HG03520 (cell line): ENCODE measurements at regions not wholly inside any gene's neighbourhood (a gene's known extent, or its start where the extent isn't known, plus 50 kb on each side); places are given as distances from the start of the nearest gene placed in this dataset.

Experiments used
- ATAC-seq: cut with Tn5 transposase; IDR thresholded peaks from one replicate; pipeline ENCODE4 v1.9.1; 2021; ENCODE audit warnings: mild to moderate bottlenecking, moderate library complexity; ENCODE audit not compliant: unreplicated experiment

GRCh38 chr3:17965331-17965730 lies 222.9 kb upstream of the TBC1D5 start:
- no peak for ATAC-seq

- no peak for ATAC-seq
Measured at GRCh38 chr3:17964108-17964507, 221.7 kb upstream of the TBC1D5 start.

DNA sequence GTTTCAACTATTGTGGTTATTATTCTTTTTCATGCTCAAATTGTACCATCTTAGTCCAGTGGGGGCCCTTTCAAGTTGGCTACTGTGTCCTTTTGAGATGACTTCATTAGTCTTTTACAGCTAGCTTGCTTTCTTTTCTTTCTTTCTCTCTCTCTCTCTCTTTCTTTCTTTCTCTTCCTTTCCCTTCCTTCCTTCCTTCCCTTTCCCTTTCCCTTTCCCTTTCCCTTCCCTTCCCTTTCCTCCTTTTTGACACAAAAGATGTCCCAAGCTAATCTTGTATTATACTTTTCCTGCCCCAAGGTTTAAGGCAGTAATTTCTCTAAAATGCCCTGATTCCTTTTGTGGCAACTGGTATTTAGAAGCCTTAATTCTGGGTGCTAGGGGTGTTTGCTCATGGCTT lies 213.0 kb upstream of the TBC1D5 start:
- ATAC-seq = no peak

- ATAC-seq = no peak
Measured at GRCh38 chr3:17954801-17955200, 212.4 kb upstream of the TBC1D5 start.

DNA sequence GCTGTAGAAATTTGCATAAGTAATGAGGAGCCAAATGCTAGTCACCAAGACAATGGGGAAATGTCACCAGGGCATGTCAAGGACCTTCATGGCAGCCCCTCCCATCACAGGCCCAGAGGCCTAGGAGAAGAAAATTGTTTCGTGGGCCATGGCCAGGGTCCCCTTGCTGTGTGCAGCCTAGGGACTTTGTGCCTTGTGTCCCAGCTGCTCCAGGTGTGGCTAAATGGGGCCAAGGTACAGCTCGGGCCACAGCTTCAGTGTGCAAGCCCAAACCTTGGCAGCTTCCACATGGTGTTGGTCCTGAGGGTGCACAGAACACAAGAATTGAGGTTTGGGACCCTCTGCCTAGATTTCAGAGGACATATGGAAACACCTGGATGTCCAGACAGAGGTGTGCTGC lies 208.8 kb upstream of the TBC1D5 start:
- ATAC-seq = no peak

DNA sequence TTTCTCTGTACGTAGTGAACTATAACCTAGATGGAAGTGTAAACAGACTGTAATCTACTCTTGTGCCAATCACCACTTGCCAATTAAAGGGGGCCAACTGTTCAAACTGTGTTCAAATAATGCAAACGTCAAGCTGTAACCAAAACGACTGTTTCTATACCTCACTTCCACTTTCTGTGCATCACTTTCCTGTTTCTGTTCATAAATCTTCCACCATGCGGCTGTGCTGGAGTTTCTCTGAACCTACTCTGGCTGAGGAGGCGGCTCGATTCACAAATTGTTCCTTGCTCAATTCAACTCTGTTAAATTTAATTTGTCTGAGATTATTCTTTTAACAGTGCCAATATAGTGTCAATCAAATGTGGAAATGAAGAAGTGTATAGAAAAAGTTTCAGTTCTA lies 206.7 kb upstream of the TBC1D5 start:
- ATAC-seq = no peak

GRCh38 chr3:17947833-17948232 lies 205.4 kb upstream of the TBC1D5 start:
- no peak for ATAC-seq

DNA sequence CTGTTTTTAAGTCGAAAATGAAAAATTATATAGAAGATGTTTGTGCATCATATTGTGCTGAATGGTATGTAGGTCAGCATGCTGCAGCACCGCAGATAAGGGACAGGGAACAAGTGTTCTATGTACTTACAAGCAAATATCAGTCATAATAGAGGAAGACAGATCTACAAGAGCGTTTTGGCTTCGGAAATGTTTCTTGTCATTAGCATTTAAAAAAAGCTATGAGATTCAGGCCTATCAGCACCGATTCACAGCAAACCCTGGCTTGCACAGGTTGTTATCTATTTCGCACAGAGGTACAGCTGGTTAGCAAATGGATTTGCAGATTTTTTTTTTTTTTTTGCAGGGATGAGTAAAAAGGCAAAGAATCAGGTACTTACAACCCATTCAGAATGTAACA lies 204.2 kb upstream of the TBC1D5 start:
- no peak for ATAC-seq

GRCh38 chr3:17945799-17946399 lies 203.5 kb upstream of the TBC1D5 start:
- ATAC-seq = no peak

- no peak for ATAC-seq
Measured at GRCh38 chr3:17945018-17945798, 202.8 kb upstream of the TBC1D5 start.

DNA sequence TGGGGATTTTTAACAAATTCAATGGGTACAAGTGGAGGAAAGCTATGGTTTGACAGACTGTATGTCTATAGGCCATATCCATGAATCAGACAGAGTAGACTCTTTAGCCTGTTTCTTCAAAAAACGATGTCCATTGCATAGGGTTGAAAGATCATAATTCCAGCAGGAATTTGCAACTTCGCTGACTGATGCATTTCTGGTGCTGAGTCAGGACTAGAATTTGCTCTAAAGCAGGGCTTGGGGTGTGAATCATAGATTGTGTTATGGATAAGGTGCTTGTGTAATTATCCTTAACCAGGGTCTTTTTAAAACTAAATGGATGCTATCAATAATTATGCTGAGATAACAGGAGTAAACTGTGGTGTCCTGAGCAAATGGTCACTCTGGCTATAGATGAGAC lies 200.4 kb upstream of the TBC1D5 start:
- no peak for ATAC-seq

DNA sequence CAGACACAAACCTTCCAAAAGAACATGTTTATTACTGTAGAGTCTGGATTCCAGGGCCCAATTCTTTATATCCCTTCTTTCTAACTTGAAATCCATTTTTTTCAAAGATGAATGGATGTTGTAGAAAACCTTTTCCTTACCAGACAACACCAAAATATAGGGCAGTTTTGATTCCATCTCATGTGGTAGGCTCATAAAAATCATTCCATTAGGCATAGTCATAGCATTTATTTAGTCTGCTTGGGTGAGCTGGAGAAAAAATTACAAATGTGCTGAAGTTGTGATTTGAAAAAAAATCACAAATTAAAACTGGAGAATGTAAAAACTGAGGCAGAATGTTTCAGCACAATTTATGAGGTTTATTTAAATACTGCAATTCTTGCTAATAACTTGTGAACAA lies 199.3 kb upstream of the TBC1D5 start:
- no peak for ATAC-seq

DNA sequence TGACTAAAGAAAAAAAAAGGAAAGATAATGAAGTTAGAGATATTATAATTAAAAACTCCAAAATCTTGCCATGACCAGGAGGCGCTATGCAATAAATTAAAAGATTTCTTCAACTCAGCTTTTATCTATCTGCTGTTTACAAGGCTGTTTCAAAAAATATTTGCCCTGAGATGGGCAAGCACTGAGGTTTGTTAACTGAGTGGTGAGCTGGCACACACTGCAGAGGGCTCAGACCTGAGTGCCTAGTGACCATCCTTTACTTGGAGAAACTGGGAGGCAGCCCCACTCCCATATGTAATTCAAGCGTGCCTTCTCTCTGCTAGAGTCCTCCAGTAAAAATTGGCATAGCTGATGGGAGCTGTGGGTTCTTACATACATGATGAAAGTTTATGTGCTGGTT lies 198.7 kb upstream of the TBC1D5 start:
- ATAC-seq = no peak

DNA sequence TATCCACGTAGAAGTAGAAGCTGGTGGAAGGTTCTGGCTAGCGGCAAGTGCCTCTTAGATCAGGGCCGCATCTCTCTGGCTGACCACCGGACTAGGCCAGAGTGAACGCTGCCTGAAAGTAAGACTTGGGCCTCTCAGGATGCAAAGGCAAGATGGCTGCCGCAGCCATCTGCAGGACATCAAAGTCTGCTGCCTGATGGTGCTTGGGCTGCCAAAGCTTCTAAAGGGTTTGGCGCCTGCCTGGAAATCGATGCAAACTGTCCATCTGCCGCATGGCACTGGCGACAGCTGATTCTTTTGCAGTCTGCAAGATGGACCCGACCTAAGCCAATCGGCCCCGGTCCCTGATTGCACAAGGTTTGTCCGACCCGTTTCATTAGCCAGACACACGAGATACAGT lies 196.7 kb upstream of the TBC1D5 start:
- ATAC-seq = no peak

- ATAC-seq = no peak
Measured at GRCh38 chr3:17938313-17938712, 195.9 kb upstream of the TBC1D5 start.

DNA sequence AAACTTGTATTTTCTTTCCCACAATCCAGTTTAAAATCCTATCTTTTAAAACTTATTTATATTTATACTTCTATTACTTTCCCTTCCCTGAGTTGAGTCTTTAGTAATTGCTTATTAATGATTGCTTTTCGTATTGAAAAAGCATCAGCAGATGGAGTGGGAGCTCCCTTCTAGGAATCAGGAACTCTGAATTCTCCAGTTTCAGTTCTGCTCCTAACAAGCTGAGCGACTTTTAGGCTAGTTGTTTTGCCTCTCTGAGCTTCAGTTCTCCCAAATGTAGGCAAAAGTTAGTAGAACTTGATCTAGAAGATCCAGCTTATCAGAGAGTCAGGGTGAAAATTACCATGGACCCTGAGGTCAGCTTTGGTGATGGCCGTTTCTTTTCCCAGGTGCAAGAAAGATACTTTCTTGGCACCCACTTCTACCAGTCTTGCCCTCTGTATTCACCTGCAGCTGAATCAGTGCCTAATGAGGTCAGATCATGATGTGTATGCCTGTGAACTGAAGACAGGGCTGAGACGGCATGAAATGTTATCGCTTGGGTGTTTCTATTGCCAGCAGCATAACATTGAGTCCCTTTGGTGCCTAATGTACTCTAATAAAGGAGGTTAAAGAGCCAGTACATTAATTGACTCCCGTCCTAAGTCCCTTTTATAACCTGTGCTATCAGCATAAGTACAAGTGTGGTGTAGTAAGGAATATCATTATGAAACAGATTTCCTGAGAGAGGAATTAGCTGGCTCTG lies 194.5 kb upstream of the TBC1D5 start:
- no peak for ATAC-seq

DNA sequence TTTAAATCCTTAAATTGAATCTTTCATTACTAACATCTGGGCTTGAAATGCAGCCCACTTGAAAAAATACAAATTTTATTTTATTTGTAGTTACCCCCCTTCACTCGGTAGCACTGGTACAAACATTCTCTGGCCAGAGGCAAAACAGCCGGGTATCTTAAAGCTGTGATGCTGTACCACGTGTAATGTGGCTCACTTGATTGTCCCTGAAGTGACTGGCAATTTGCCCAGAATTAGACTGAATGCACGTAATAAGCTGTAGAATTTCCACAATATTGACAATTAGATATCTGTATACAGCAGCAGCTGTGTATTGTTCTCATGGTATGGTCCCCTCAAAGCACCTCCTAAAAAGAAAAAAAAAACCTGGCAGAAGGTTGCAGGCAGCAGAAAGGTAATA lies 192.8 kb upstream of the TBC1D5 start:
- ATAC-seq = no peak

- ATAC-seq = no peak
Measured at GRCh38 chr3:17932136-17932771, 189.8 kb upstream of the TBC1D5 start.

GRCh38 chr3:17931131-17931530 lies 188.7 kb upstream of the TBC1D5 start:
- ATAC-seq = no peak

DNA sequence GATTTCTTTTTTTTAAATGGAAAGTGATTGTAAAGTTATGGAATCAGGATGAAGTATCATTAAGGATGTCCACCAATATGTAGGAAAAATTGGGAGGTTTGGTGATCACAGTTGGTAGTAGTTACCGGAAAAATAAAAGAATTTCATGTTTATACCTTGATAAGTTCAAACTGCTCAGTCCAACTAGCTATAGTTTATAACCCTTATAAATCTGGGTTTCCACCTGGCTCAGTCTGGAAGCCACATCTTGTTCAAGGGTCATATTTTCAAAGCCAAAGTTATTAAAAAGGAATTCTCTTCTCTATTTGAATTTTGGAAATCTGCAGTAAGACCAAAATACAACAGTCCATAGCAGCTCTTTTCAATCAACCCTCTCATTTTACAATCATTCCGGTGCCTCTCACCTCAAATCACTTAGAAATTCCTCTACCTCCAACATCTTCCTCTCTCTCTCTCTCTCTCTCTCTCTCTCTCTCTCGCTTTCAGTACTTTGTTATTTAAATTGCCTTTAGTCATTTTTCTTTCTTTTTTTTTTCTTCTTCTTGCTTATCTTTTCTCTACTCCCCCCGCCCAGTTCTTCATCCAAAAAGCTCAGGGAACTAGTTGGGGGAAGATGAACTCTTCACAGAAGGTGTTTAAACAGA lies 186.2 kb upstream of the TBC1D5 start:
- no peak for ATAC-seq

DNA sequence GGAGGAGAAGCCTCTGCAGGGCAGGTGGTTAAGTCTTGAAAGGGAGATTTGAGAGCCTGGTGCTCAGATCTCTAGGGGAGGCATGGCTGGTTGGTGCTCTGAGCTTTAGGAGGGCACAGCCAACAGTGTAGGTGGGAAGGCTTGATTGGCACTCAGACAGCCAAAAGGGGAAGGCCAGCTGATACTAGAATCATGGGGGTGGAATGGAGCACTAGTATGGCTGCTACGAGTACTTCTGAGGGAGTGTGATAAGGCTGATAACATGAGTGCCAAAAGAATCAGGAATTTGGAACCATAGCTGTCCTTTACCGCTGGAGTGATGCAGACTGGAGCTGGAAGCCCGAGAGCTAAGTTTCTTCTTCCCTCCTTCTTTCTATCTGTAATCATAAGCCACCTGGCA lies 184.6 kb upstream of the TBC1D5 start:
- no peak for ATAC-seq
